ENCODE measurements at regions not wholly inside any gene's neighbourhood (a gene's known extent, or its start where the extent isn't known, plus 50 kb on each side); places are given as distances from the start of the nearest gene placed in this dataset.

- no peak for DNase-seq
Measured at GRCh38 chr9:19732441-19732951, 56.3 kb downstream of the SLC24A2 start.

- no peak for DNase-seq
Measured at GRCh38 chr9:19728101-19728500, 60.7 kb downstream of the SLC24A2 start.

- DNase-seq: no peak
Measured at GRCh38 chr9:19725970-19726369, 62.9 kb downstream of the SLC24A2 start.

GRCh38 chr9:19720377-19720776, 68.5 kb downstream of the SLC24A2 start:
- DNase-seq: no peak

GRCh38 chr9:19703702-19704101, 85.1 kb downstream of the SLC24A2 start:
- no peak for DNase-seq

- DNase-seq: no peak
Measured at GRCh38 chr9:19701991-19702390, 86.8 kb downstream of the SLC24A2 start.

- DNase-seq: no peak
Measured at GRCh38 chr9:19701274-19701673, 87.6 kb downstream of the SLC24A2 start.

GRCh38 chr9:19700699-19701098, 88.1 kb downstream of the SLC24A2 start:
- no peak for DNase-seq

GRCh38 chr9:19699756-19700155, 89.1 kb downstream of the SLC24A2 start:
- DNase-seq: no peak

GRCh38 chr9:19698960-19699359, 89.9 kb downstream of the SLC24A2 start:
- DNase-seq: no peak

GRCh38 chr9:19694601-19695000, 94.2 kb downstream of the SLC24A2 start:
- DNase-seq: no peak

- no peak for DNase-seq
Measured at GRCh38 chr9:19690128-19690527, 98.7 kb downstream of the SLC24A2 start.

- no peak for DNase-seq
Measured at GRCh38 chr9:19689328-19690101, 99.3 kb downstream of the SLC24A2 start.

- no peak for DNase-seq
Measured at GRCh38 chr9:19683715-19684114, 105.1 kb downstream of the SLC24A2 start.

- DNase-seq: no peak
Measured at GRCh38 chr9:19682397-19682796, 106.4 kb downstream of the SLC24A2 start.

GRCh38 chr9:19681846-19682245, 107.0 kb downstream of the SLC24A2 start:
- no peak for DNase-seq

- DNase-seq: no peak
Measured at GRCh38 chr9:19677924-19678323, 110.9 kb downstream of the SLC24A2 start.

- no peak for DNase-seq
Measured at GRCh38 chr9:19675492-19675891, 113.3 kb downstream of the SLC24A2 start.

GRCh38 chr9:19666575-19666974, 122.3 kb downstream of the SLC24A2 start:
- no peak for DNase-seq

- DNase-seq: no peak
Measured at GRCh38 chr9:19665146-19665863, 123.5 kb downstream of the SLC24A2 start.

GRCh38 chr9:19663570-19663969, 125.3 kb downstream of the SLC24A2 start:
- no peak for DNase-seq

GRCh38 chr9:19662213-19662612, 126.6 kb downstream of the SLC24A2 start:
- DNase-seq: no peak

- no peak for DNase-seq
Measured at GRCh38 chr9:19660019-19660418, 128.8 kb downstream of the SLC24A2 start.

GRCh38 chr9:19656704-19657103, 132.1 kb downstream of the SLC24A2 start:
- DNase-seq: no peak

Data from stimulated activated CD4-positive, alpha-beta T cell treated with anti-CD3 and anti-CD28 coated beads, Interleukin-2, amount 100 ng/mL, for 24 hours (primary cell).